NCI-H82 treated with DMSO at 0.1 percent for 48 hours (cell line): ENCODE measurements at regions not wholly inside any gene's neighbourhood (a gene's known extent, or its start where the extent isn't known, plus 50 kb on each side); places are given as distances from the start of the nearest gene placed in this dataset.

Source experiments
- DNase-seq: peaks from one replicate; lab custom pipeline; 2025; ENCODE audit not compliant: unreplicated experiment; lab: John Stamatoyannopoulos, UW

- DNase-seq: no peak
Measured at GRCh38 chr13:104447348-104447747, 1381.1 kb upstream of the SLC10A2 start.

GRCh38 chr13:104442536-104442935 is 1376.3 kb upstream of the SLC10A2 start:
- no peak for DNase-seq

DNA sequence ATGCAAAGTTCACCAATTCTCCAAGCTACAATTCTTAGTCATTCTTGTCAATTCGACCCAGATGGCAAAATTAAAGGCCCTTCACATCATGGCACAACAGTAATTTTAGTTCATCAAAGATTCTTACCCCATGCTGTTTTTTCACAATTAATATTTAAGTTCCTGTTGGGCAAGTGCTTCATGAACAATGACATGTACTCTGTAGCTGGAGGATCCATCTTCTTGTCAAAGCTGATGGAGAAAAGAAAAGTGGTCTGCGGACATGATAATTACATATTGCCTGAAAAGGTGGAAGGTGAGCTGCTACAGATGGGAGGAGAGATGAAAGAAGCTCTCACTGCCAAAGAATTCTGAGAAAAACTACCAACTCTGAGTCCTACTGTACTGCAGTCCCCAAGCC is 1370.3 kb upstream of the SLC10A2 start:
- no peak for DNase-seq

GRCh38 chr13:104431895-104432294 is 1365.7 kb upstream of the SLC10A2 start:
- no peak for DNase-seq

DNA sequence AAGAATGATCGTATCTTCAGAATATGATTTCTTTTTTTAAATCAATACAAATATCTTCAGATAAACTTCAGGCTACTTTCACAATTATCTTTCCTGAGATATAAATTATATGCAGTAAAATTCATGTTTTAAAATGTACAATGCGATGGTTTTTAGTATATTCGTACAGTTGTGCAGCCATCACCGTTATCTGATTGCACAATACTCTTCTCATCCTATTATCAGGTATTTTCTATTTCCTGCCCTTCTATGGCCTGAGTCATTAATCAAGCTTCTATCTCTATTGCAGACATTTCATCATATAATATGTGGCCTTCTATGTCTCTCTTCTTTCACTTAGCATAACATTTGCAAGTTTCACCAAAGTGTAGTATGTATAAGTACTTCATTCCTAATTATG is 1360.2 kb upstream of the SLC10A2 start:
- DNase-seq: no peak

DNA sequence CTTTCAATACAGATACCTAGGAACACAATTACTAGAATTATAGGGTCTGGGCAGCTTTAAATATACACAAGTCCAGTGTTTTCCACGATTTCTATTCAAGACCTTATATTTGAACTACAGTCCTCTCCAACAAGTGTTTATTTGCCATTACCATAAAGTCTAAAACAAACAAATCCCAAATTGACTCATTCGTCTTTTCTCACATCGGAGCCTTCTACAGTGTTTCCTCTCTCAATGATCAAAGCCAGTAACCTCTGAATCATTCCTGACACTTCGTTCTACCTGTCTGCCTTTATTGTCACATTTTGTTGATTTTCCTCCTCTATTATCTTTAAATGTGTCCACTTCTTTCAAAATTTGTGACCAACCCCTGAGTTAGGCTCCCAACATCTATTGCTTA is 1356.5 kb upstream of the SLC10A2 start:
- DNase-seq: no peak

DNA sequence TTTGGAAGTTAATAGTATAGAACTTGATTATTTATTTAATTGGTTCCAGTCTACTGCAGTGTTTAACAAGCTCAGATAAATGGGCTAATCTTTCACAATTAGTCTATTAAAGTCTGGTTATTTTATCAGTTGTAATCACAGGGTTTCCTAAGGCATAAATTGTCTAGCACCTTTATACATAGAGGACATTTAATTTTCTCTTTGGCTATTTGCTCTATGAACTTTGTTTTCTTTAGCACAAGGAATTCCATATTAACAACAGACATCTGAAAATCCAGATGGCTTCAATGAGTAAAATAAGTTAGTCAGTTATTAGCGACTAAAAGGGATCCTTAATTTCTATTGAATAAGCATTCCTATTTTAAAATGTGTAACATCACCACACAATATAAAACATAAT is 1350.8 kb upstream of the SLC10A2 start:
- DNase-seq: no peak

DNA sequence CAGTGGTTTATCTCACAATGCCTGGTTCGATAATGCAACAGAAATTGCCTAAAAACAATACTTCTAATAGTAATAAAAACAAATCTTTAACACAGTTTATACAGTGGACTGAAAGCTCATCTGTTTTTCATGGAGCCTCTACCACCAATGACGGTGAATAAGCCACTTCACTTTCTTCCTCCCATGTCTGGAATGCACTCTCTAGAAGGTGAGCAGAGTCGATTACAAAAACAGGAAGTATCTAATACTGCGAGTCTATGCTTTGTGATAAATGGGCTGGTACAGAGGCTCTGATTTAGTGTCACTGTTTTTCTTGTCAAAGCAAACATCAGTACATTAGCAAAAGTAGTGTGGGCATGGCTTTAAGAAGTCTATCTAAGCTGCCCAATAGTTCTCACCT is 1348.6 kb upstream of the SLC10A2 start:
- no peak for DNase-seq

GRCh38 chr13:104414181-104414580 is 1348.0 kb upstream of the SLC10A2 start:
- no peak for DNase-seq

- no peak for DNase-seq
Measured at GRCh38 chr13:104411141-104411765, 1345.0 kb upstream of the SLC10A2 start.

- no peak for DNase-seq
Measured at GRCh38 chr13:104408733-104409132, 1342.5 kb upstream of the SLC10A2 start.

GRCh38 chr13:104404325-104404724 is 1338.1 kb upstream of the SLC10A2 start:
- DNase-seq: no peak

DNA sequence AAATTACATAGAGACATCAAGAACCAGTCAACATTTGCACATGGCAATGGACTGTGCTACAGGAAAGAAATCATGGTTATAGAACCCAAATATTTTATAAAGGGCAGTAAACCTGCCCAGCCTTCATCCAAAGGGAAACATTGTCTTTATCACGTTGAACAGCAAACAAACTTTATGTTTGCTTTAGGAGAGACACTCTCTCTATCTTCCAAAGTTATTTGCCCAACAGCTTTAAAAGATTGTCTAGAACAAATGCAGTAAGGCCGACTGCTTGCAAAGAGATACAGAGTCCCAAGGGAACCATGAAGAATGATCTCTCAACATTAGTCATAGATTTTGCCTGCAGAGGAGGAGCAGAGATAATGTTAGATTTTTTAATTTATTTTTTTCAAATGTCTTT is 1323.5 kb upstream of the SLC10A2 start:
- DNase-seq: no peak

- DNase-seq: no peak
Measured at GRCh38 chr13:104387510-104387909, 1321.3 kb upstream of the SLC10A2 start.

DNA sequence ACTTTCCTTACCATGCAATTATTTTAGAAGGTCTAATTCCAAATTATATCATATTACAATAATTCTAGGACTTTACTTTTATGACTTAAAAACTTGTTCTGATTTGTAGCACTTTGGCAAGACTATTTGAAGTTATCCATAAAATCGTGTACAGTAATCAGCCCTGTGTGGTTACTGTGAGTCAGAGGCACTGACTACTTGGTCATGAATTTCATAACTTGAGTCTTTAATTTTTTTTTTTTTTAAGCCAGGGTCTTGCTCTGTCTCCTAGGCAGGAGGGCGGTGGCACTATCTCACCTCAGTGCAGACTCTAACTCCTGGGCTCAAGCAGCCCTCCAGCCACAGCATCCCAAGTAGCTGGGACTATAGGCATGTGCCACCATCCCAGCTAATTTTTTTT is 1319.2 kb upstream of the SLC10A2 start:
- no peak for DNase-seq

DNA sequence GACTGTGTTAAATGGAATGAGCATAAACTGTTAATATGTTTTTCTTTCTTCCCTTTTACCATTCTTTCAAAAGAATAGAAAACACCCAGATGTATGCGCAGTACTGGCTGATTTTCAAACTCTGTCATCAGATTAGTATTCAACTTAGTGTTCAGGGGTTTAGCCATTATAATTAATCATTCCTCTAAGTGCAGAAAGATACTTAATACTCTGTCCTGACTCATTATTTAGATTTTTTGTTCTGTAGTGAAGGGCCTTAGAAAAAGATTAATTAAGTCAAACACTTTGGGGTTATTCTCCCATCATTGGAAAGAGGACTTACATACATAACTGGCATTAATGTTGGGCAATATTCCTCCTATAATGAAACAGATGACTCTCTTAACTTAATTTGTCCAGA is 1316.7 kb upstream of the SLC10A2 start:
- no peak for DNase-seq

- DNase-seq: no peak
Measured at GRCh38 chr13:104376588-104376987, 1310.4 kb upstream of the SLC10A2 start.

- peak; percentile 76 for DNase-seq
Measured at GRCh38 chr13:104375614-104376013, 1309.4 kb upstream of the SLC10A2 start.

DNA sequence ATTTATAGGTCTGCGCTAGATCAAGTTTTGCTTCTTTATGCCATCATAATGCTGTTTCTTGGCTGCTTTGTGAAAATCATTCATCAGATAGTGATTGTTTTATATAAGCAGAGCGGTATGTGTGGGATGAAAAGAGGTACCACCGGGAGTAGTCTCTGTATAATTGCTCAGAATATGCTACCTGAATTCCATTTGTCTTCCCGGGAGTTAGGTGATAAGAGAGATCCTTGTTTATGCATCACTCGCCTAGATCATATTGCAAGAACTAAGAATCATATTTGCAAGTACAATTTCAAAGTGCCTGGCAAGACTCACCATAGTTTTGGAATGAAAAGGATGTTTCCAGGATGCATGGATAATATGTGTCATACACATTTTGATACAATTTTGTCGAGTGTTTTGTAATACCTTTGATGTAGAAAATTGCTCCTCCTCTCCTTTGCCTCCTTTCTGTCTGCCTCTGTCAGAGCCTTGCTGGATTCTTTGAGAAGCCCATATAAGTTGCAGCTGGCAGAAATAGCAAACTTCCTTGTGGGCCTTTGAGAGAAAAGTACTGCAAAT is 1306.0 kb upstream of the SLC10A2 start:
- DNase-seq: no peak

DNA sequence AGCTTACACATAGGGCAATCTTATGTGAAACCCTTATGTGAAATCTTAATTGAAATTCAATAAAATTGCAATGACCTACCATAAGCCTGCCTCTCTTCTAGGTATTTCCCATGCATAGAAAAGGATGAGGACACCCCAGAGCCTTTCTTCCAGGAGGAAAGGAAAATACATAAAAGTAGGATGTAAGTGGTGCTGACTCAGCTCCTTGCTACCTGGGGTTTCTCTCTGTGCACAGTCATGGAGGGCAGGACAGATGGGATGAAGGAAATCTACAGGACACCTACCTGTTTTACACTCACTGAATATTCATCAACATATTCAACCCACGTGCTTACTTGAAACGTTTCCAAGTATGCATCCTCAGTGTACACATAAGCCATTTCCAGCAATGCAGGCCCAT is 1299.2 kb upstream of the SLC10A2 start:
- DNase-seq: no peak

DNA sequence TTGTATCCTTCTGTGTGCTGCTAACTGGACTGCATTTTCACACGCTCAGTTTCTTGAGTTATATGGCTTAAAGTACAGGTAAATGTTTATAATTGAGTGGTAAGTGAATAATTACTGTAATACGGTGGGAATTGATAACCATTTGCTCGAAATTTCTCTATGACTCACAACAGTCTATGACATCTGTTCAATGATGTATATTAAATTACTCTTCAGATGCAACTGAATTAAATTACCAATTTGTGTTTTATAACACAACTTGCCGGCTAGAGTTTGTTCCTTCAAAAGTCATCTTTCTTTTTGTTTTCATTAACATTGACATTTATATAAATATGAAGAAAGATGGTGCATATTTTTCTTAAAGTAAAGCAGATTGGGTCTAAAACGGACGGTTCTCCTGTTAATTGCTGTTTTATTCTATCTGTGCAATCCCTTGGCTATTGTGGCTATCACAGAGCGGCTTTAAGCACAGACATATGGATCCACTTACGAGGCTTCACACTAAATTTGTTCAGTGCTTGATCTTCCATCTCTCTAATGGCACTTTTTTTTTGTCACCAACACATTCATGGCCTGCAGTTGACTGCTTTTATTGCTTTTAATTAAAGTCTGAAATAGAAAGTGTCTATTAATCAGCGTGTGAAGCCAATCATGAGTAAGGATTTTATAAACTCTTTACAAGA is 1291.6 kb upstream of the SLC10A2 start:
- DNase-seq: no peak

DNA sequence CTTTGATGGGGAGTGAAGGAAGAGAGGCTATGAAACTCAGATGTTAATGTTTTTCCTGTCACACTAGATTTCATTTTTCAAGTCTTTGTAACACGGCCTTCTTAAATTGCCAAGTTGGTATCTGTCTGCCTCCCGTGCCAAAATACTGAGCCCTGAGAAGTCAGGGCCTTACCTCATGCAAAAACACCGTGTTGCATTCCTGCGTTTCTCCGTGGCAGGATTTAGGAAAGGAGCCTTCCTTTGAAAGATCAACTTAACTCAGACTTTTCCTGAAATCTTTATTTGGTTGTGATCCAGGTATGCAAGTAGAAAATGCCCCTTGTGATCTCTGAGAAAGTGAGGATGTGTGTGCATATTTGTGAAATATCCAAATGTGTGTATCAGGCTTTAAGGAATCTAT is 1291.0 kb upstream of the SLC10A2 start:
- DNase-seq: no peak
